ENCODE measurements at regions not wholly inside any gene's neighbourhood (a gene's known extent, or its start where the extent isn't known, plus 50 kb on each side); places are given as distances from the start of the nearest gene placed in this dataset.

DNA sequence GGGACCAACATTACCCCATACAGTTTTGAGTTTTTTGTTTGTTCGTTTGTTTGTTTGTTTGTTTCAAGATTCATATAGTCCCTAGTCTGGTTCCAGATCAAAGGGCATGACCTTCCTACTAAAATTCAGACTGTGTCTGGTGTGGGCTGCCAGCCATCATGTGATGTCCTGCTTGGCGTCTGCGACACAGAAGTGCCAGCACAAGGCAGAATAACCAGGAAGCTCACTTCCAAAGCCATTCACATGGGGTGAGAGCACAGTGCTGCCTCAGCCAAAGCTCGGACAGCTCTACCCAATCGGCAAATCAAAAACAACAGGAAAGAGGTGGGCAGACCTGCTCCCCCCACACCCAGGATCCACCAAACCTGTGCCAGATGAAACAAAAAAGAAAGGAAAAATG is 142.6 kb upstream of the THBS1 start:
- Histone ChIP-seq H3K27me3 (ENCODE audit: insufficient read depth, low read length) (no peaks in the 10 kb centered on the region), H3K4me2 (ENCODE audit: low read length) (no peak overlapping the region), H2AFZ (ENCODE audit: low read depth, low read length) (no peak overlapping the region), H3K36me3 (ENCODE audit: insufficient read depth, low read length) (no peaks in the 10 kb centered on the region), H3K79me2 (ENCODE audit: insufficient read depth, low read length) (no peaks in the 10 kb centered on the region), H3K27ac (ENCODE audit: low read depth, low read length) (no peak overlapping the region), H3K9ac (ENCODE audit: low read length) (no peak overlapping the region), H3K4me1 (ENCODE audit: insufficient read depth, low read length) (no peaks in the 10 kb centered on the region), H3K4me3 (ENCODE audit: insufficient read depth, low read depth, low read length) (no peak overlapping the region), H3K9me3 (ENCODE audit: insufficient read depth, low read depth, low read length) (no peaks in the 10 kb centered on the region), H4K20me1 (ENCODE audit: insufficient read depth, low read length) (no peaks in the 10 kb centered on the region)
- no peaks in the 10 kb centered on the region for H3K27me3 Mint-ChIP-seq (ENCODE audit: low read depth, unreplicated experiment)
- FAIRE-seq (no peak), DNase-seq (ENCODE audit: low read depth) (no peak)
- peaks cover 15% of the 10 kb centered on the region for H3K4me1 Mint-ChIP-seq (ENCODE audit: low read depth, unreplicated experiment)
- TF ChIP-seq EZH2 (IDR thresholded peaks at IDR 0.05; ENCODE audit: insufficient read depth, low read length) = no peak
- TF ChIP-seq, protein P1, sequence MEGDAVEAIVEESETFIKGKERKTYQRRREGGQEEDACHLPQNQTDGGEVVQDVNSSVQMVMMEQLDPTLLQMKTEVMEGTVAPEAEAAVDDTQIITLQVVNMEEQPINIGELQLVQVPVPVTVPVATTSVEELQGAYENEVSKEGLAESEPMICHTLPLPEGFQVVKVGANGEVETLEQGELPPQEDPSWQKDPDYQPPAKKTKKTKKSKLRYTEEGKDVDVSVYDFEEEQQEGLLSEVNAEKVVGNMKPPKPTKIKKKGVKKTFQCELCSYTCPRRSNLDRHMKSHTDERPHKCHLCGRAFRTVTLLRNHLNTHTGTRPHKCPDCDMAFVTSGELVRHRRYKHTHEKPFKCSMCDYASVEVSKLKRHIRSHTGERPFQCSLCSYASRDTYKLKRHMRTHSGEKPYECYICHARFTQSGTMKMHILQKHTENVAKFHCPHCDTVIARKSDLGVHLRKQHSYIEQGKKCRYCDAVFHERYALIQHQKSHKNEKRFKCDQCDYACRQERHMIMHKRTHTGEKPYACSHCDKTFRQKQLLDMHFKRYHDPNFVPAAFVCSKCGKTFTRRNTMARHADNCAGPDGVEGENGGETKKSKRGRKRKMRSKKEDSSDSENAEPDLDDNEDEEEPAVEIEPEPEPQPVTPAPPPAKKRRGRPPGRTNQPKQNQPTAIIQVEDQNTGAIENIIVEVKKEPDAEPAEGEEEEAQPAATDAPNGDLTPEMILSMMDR (IDR thresholded peaks at IDR 0.05; ENCODE audit: insufficient read depth, low read depth, low read length) = no peak
- H3K4me3 Mint-ChIP-seq (ENCODE audit: unreplicated experiment) = no peak overlapping the region
- no peak overlapping the region for H3K27ac Mint-ChIP-seq (ENCODE audit: unreplicated experiment)
- no peaks in the 10 kb centered on the region for H3K9me3 Mint-ChIP-seq (ENCODE audit: unreplicated experiment)
- no peaks in the 10 kb centered on the region for H3K36me3 Mint-ChIP-seq (ENCODE audit: low read depth, unreplicated experiment)

DNA sequence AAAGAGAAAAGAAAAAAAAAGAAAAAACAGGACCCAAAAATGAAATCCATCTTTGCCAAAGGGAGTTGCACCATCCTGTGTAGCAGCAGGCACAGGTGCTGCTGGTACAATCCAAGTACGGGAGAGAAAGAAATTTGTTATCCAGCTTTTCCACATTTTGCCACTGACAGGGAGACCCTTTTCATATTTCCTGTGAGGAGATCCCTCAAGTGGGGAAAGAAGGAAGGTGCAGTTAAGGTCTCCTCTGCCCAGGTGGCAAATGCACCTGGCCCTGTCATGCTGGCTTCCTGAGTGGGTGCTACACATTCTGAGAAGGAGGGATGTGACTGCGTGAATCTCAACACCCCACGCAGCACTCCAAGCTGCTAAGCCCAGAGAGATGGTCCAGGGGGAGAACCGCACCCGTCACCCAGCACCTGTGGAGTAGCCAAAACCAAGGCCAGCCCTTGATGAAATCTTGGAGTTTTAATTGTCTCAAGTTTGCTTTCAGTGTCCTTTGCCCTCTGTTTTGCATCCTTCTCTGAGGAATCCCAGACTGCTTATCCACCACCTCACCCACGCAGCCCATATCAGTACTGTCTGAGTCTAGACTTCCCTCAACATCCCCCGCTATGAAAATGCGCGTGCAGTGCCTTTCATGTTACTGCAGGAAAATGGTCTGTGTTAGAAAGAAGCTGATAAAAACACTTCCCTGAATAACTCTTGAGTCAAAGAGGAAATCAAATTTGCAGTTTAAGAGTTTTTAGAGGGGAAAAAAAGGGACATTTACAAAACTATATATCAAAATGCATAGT is 141.9 kb upstream of the THBS1 start:
- no peaks in the 10 kb centered on the region for H3K79me2 ChIP-seq (ENCODE audit: insufficient read depth, low read length)
- no peaks in the 10 kb centered on the region for H3K36me3 ChIP-seq (ENCODE audit: insufficient read depth, low read length)
- TF ChIP-seq, protein P1 (IDR thresholded peaks at IDR 0.05; ENCODE audit: insufficient read depth, low read depth, low read length) = no peak
- no peak for TF ChIP-seq EZH2 (IDR thresholded peaks at IDR 0.05; ENCODE audit: insufficient read depth, low read length)
- Mint-ChIP-seq H3K27me3 (ENCODE audit: low read depth, unreplicated experiment) (no peaks in the 10 kb centered on the region), H3K4me1 (ENCODE audit: low read depth, unreplicated experiment) (peaks cover 15% of the 10 kb centered on the region), H3K4me3 (ENCODE audit: unreplicated experiment) (no peak overlapping the region), H3K9me3 (ENCODE audit: unreplicated experiment) (no peaks in the 10 kb centered on the region), H3K36me3 (ENCODE audit: low read depth, unreplicated experiment) (no peaks in the 10 kb centered on the region), H3K27ac (ENCODE audit: unreplicated experiment) (peak overlapping the region; percentile 27)
- FAIRE-seq (no peak), DNase-seq (ENCODE audit: low read depth) (peak; percentile 39)
- no peaks in the 10 kb centered on the region for H3K27me3 ChIP-seq (ENCODE audit: insufficient read depth, low read length)
- H3K9ac ChIP-seq (ENCODE audit: low read length) = no peak overlapping the region
- no peaks in the 10 kb centered on the region for H4K20me1 ChIP-seq (ENCODE audit: insufficient read depth, low read length)
- no peak overlapping the region for H2AFZ ChIP-seq (ENCODE audit: low read depth, low read length)
- no peak overlapping the region for H3K27ac ChIP-seq (ENCODE audit: low read depth, low read length)
- no peak overlapping the region for H3K4me2 ChIP-seq (ENCODE audit: low read length)
- H3K4me1 ChIP-seq (ENCODE audit: insufficient read depth, low read length) = no peaks in the 10 kb centered on the region
- no peaks in the 10 kb centered on the region for H3K9me3 ChIP-seq (ENCODE audit: insufficient read depth, low read depth, low read length)
- H3K4me3 ChIP-seq (ENCODE audit: insufficient read depth, low read depth, low read length) = no peak overlapping the region

DNA sequence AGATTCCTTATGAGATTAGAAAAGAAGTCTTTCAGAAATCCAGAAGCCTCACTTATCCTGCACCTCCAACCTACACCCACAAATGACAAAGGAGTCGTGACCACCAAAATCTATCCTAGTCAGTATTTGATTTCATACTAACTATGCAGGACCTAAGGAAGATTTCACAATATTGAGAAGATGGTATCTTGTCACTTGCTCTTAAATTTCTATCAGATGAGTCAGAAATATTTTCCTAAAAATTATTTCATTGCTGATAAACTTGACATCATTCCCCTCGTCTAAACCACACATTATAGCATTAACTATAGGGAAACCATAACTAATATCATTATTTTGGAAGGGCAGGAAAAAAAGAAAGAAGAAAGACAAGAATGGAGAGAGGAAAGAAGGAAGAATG is 138.0 kb upstream of the THBS1 start:
- no peaks in the 10 kb centered on the region for H3K36me3 Mint-ChIP-seq (ENCODE audit: low read depth, unreplicated experiment)
- no peak overlapping the region for H3K4me3 Mint-ChIP-seq (ENCODE audit: unreplicated experiment)
- no peak for TF ChIP-seq EZH2 (IDR thresholded peaks at IDR 0.05; ENCODE audit: insufficient read depth, low read length)
- TF ChIP-seq, protein P1 (IDR thresholded peaks at IDR 0.05; ENCODE audit: insufficient read depth, low read depth, low read length) = no peak
- Histone ChIP-seq H3K4me1 (ENCODE audit: insufficient read depth, low read length) (no peaks in the 10 kb centered on the region), H3K36me3 (ENCODE audit: insufficient read depth, low read length) (no peaks in the 10 kb centered on the region), H3K79me2 (ENCODE audit: insufficient read depth, low read length) (no peaks in the 10 kb centered on the region), H3K27me3 (ENCODE audit: insufficient read depth, low read length) (no peaks in the 10 kb centered on the region), H2AFZ (ENCODE audit: low read depth, low read length) (no peak overlapping the region), H3K27ac (ENCODE audit: low read depth, low read length) (no peak overlapping the region), H3K9me3 (ENCODE audit: insufficient read depth, low read depth, low read length) (no peaks in the 10 kb centered on the region), H3K4me3 (ENCODE audit: insufficient read depth, low read depth, low read length) (no peak overlapping the region), H3K4me2 (ENCODE audit: low read length) (no peak overlapping the region), H3K9ac (ENCODE audit: low read length) (no peak overlapping the region), H4K20me1 (ENCODE audit: insufficient read depth, low read length) (no peaks in the 10 kb centered on the region)
- no peaks in the 10 kb centered on the region for H3K27me3 Mint-ChIP-seq (ENCODE audit: low read depth, unreplicated experiment)
- FAIRE-seq (no peak), DNase-seq (ENCODE audit: low read depth) (no peak)
- peaks cover 16% of the 10 kb centered on the region for H3K4me1 Mint-ChIP-seq (ENCODE audit: low read depth, unreplicated experiment)
- peak overlapping the region; percentile 42 for H3K27ac Mint-ChIP-seq (ENCODE audit: unreplicated experiment)
- no peaks in the 10 kb centered on the region for H3K9me3 Mint-ChIP-seq (ENCODE audit: unreplicated experiment)
